Cortex of kidney (tissue), 1 donor: ENCODE measurements at regions not wholly inside any gene's neighbourhood (a gene's known extent, or its start where the extent isn't known, plus 50 kb on each side); places are given as distances from the start of the nearest gene placed in this dataset.
"Not testable (repeated sequence)": the region's sequence is repeated elsewhere in the genome, so short reads cannot be mapped to it uniquely, and the experiment has no call there.

ENCODE experiments used
- DNase-seq: peaks from one replicate; lab custom pipeline; 2025; lab: John Stamatoyannopoulos, UW

DNA sequence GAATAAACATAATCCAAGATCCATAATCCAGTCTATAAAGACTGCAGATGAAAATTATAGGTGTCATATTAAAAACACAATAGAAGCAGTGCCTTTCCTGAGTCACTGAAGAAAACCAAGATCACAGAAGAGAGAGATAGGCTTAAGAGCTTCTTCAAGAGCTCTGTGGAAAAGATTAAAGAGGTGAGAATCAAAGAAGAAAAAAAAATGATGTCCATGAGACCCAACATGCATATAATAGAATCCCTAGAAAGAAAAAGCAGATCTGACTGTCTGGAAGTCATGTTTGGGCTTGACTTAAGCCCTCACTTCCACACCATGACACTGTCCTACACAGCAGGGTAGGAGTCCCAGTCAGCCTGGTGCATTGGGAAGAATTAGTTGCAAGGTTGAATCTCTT is 205.6 kb upstream of the PROK2 start:
- DNase-seq: no peak

DNA sequence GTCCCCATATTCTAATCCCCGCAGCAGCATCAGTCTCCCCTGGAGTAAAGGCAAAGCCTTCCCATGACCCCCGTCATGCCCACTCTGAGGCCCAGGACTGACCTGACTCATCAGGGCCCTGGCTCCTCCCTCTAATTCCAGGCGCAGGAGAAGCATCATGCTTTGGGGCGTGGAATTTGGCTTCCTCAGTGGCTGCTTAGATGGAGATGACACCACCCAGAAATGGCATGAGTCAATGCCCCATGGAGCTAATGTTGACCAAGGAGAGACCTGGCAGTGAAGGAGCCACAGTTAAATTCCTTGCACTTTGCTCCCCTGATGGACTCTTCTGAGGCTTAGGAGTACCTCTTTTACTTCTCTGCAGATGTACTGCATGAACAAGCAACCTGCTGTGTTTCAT is 204.2 kb upstream of the PROK2 start:
- no peak for DNase-seq

DNA sequence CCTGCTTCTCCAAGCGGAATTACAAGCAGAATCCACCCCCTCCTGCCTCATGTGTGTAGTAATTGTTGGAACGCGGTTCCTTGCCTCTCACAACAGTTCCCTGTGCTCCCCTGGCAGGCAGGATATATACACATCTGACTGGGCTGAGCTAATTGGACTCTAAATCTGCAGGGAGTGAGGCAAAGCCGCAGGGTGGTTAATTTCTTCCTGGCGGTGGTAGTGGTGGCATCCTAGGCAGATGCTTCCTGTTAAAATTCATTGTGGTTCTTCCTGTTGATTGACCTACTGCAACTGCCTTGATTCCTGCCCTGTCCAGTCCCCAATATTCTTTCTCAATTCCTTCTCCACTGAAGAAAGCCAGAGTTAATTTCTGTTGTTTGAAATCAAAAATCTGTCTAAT is 202.9 kb upstream of the PROK2 start:
- no peak for DNase-seq

DNA sequence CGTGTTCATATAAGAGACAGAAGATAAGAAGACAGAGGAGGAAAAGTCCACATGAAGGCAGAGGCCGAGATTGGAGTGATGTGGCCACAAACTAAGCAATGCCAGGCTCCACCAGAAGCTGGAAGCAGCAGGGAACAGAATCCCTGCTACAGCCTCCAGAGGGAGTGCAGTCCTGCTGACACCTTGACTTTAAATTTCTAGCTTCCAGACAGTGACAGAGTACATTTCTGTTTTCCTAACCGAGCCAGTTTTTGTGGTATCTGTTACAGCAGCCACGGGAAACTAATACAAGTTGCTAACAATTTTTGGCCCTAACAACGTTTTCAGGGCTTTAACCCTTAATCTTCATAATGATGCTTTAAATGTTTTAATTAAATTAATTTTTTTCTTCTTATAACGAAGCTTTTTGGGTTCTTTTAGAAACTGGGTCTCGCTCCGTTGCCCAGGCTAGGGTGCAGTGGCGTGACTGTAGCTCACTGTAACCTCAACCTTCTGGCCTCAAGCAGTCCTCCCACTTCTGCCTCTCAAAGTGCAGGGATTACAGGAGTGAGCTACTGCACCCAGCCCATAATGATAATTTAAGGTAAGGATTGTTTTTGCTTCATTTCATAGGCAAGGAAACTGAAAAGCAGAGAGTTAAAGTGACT is 202.3 kb upstream of the PROK2 start:
- DNase-seq: no peak

DNA sequence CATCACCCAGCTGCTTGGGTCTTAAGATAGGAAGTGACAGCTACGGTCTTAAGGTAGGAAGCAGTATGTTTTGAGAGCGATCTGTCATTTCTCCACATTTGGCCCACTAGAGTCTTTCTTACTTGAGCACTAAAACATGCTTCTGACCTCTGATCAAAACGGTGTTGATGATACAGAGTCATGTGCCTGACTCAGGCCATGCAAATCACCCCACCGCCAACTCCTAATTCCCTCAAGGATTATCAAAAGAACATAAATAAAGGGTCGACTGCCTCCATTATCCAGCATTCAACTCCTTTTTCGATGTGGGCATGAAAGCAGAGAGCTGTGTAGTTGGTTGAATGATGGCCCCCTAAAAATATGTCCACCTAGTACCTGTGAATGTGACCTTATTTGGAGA is 201.7 kb upstream of the PROK2 start:
- DNase-seq: no peak

DNA sequence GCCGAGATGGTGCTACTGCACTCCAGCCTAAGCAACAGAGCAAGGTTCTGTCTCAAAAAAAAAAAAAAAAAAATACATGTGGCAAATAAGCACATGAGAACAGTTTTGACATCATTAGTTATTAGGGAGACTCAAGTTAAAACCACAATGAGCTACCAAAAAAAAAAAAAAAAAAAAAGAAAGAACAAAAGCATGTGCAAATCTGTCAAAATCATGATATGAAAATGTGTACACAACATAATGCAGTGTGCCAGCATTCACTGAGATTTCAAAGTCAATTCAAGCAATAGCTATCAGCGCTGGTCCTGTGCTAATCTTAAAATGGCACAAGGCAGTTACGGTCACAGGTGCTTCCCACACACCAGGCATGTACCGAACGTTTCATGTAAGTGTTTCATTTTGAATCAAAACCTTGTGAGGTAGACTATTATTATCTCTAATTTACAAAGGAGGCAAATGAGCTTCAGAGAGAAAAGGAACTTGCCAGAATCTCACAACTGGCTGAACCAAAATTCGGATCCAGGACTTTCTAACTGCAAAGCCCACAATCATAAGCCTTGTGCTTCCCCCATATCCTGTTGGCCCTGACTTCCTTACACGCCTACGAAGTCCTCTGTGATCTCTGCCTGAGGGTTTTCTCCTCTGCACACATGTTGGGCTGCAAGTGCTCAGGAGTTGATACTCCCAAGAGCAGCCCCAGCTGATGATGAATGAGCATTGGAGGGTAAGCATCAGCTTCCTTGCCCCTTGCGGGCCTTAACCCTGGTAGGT is 200.1 kb upstream of the PROK2 start:
- DNase-seq: no peak

DNA sequence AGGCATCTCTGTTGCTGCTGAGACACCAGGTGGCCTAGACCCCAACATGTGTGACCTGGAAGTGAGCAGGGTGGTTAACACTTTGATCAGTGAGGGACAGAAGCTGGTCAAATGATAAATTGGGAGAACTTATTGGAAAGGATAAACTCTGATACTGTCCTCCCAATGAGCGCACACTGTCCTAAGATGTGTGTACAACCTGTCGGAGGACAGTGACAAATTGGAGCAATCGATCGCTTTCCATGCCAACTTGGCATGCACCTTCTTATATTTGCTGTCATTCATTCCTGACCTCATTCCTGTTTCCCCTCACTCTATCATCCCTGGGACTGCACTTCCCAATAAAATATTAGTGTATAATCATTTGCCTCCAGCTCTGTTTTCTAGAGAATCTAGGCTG is 198.7 kb upstream of the PROK2 start:
- DNase-seq: no peak

DNA sequence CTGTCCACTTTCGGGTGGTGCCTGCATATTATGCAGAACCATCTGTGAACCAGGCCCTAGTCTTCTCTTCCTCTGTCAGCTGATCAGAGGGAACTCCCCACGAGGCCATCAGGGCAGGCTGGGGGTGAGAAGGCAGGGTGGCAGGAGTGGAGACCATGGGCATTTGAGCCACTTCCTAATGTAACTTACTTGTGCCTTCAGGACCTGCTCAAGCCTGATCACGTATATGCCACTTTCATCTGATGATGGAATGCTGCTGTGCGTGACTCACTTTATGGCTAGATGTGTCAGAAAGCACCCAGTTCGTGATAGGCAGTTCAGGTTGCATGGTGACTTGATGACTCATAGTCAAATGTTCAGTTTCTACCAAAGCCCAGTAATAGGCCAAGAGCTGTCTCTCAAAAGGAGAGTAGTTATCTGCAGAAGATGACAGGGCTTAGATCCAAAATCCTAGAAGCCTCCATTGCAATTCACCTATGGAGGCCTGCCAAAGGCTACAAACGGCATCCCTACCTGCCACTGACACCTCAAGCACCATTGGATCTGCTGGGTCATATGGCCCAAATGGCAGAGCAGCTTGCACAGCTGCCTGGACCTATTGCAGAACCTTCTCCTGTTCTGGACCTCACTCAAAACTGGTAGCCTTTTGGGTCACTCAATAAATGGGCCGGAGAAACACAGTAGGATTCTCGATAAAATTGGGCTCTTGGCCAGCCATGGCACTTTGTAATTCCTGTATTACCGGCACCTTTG is 197.7 kb upstream of the PROK2 start:
- not testable (repeated sequence) for DNase-seq

DNA sequence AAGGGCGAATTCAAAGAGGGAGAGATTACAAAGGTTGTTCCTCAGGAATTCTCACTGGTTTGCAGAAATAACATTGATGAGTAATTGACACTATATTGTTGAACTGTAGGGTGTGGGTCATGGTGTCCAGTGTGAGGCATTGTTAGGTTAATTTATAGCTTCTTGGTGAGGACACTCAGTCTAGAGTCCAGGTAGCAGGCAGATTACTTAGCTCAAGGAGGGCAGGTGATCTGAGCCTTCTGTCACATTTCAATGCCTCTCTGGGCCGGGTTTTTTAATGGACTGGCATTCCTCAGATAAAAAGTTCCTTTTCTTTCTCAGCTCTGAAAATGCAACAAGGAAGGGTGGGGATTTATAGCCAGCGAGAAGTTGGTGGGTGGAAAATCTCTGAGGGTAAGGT is 194.2 kb upstream of the PROK2 start:
- DNase-seq: no peak

DNA sequence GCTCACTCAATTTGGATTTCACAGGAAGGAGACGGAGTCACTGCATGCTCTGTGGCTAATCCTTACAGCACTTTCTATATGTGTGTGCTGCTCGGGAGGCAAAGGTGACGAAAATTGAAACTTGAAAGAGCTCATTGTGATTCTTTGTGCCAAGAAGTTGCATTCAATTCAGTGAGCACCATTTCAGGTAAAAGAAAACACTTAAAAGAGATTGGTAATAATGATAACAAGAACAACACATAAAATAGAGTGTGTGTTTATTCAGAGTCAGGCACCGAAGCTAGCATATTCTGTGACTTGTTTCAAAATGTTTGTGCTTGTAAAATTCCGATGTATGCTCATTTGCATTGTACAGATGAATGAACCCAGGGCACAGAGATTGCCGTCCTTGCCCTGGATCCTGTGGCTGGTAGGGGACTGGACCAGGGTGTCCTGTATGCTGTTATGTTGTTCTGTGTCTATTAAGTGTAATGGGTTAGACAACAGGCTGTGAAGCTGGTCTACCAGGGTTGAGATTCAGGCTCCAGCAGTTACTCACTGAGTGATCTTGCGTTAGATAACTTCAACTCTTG is 193.3 kb upstream of the PROK2 start:
- DNase-seq: no peak

DNA sequence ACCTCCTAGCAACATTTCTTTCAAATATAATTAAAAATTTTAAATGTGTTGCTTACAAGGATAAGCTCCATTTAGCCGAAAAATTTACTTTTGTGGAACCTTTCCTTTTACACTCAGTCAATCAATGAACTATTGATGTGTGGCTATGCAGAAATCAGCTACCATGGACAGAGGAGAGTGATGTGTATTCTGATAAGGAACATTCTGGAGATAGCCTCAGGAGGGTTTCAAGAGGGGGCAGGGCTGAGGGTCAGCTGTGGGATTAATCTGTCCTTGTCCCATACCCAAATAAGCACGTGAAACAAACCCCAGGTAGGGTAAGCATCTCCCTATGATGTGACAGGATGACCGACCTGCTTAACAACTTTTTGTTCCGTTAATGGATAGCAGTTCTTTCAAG is 192.6 kb upstream of the PROK2 start:
- no peak for DNase-seq

DNA sequence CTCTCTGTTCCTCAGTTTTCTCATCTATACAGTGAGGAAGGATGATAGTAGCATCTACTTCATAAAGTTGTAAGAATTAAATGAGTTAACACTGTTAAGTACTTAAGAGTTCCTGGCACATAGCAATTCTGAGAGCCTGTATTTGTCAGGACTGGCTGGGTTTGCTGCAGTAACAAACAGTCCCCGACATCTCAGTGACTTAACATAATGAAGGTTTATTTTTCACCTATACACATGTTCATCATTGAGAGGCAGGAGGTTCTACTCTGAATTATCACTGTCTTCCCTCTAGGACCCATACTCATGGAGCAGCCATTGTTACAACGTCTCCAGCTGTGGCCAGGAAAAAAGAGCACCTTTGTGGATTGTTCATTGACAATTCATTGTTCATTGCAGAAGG is 190.6 kb upstream of the PROK2 start:
- DNase-seq: no peak

DNA sequence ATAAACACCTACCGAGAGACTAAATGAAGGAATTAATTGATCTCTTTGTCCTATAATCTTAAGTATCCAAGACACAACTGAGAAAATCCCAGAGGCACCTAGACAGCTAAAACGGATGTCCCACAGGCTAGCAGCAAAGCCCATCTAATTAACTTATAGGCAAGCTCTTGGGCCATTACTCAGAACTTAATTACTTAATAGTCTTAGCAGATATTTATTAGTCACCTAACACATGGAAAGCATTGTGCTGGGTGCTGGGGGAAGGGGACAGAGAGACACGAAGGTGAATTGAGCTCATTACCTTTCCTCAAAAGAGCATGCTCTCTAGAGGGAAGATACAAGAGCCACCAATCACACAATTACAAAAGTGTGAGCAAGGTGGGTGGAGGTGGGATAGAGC is 189.8 kb upstream of the PROK2 start:
- DNase-seq: no peak

DNA sequence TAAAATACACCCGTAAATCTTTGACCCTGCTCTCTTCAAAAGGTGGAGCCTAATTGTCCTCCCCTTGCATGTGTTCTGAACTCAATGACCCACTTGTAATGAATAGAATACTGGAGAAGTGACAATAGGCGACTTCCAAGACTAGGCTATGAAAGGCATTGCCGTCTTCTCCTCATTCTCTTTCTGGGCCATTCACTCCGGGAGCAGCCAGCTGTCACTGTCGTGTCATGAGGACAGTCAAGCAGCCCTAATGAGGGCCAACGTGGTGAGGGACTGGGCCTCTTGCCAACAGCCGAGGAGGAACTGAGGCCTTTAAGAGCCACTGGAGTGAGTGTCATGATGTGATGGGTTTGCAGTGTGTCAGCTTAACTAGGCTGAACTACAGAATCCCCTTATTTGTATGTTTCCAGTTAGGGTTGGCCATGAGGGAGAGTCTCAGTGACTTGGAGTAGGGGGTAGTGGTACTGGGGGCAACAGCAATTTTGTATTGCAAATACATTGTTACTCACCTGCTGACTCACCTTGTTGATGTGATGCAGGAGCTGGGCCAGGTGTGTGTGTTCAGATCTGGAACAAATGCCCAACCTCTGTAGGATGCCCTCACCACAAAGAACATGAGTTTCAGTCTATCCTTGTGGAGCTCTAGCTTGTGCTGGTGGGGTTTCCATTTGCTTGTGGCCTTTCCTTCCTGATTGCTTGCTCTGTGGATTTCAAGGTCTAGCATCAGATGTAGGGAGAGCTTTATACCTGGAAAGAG is 188.5 kb upstream of the PROK2 start:
- DNase-seq: no peak

DNA sequence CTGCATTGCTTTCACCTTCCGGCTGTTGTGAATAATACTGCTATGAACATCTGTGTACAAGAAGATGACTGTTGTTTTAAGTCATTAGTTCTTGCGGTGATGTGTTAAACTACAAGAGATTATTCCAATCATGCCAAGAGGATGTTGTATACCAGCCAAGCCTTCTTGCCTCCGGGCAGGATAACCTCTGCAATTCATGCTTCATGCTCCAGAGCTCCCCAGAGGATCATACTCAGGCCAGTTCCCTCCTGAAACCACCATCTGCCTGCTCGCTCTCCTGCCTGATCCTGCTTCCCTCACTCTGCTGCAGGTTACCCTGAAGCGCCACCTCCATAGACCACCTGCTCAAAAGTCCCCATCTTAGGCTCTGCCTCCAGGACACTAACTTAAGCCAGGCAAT is 187.1 kb upstream of the PROK2 start:
- no peak for DNase-seq

DNA sequence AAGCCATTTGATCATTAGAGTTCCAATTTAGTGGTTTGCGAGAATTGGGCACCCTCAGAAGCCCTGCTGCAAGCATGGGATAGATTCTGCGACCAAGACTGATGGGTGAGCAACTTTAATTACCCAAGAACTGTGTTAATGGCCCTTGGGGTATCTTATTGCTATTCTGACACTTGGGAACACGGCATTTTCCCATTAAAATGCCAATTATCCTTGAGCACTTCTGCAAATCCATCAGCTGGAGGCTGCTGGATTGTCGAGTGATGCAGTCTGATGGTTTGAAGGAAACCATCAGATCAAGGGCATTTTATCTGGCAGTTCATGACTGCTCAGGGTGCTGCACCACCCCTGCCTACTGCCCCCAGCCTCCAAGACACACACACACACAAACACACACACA is 183.6 kb upstream of the PROK2 start:
- DNase-seq: no peak

DNA sequence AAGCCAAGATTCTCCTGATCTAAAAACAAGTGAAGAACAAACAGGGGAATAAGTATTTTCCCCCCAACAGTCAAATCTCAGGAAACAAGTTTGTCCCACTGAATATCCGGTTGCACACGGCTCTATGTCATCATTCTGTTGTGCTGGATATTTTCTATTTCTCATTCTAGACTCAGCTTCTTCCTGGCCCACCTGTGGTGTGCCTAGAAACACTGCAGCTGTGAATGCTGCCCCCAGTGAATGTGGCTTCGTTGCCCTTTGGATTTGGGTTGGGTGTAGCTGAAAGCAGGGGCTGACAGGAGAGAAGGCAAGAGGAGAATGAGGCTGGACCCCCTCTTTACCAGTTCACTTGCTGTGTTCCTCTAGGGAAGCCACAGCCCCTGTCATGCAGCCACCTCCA is 181.2 kb upstream of the PROK2 start:
- DNase-seq: no peak

DNA sequence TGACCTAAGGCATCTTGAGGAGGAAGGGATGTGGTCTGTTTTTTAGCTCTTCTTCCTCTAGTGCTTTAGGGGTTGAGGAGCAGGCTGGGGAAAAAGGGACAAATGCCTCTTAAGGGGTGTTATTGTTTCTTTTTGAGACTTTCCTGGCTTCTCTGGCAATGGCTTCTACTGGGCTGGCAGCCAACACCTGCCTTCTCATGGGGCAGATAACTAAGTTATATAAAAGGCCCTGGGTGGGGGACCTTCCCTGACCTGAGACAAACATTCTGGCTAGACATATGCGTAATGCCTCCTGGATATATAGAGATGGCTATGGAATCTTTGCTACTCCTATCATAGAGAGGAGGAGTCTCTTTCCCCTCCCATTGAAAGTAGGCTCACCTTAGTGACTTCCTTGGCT is 179.2 kb upstream of the PROK2 start:
- no peak for DNase-seq

DNA sequence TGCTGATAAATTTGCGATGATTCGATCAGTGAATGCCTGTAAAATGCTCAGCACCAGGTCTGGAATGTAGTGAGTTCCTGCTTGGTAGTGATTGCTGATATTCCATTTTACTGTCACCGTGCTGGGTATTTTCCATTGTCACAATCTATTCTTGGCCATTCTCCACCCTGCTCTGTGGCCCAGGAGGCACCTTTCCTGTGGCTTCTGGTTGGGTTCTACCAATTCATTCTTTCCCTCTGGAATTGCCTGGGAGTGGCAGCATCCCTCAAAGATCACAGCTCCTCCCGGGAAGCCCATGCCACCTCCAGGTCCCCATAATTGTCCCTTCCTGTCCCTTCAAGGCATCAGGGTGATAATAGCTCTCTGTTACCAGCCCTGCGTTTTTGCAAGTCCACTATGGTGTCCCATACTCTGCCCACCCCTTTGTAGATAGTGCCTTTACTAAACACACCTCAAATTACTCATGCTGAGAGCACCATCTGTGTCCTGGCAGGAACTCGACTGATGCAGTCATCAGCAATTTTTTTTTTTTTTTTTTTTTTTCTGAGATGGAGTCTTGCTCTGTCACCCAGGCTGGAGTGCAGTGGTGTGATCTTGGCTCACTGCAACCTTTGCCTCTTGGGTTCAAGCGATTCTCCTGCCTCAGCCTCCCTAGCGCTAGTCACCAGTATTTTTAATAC is 177.8 kb upstream of the PROK2 start:
- DNase-seq: no peak

DNA sequence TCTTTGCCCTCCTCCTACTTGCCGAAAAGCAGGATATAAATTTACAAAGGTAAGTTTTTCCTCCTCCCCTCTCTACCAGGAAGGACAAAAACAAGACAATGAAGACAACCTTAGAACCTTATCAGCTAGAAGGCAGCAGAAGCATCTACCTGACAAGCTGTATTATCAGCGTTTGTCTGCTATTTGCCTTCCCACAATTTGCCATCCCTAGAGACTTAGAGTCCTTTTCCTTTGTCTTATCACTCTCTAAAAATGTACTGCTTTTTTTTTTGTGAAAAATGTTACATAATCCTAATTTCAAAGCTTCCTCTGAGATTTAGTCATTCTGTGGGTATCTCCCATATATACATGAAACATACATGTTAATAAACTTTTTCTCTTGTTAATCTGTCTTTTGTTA is 176.9 kb upstream of the PROK2 start:
- no peak for DNase-seq

DNA sequence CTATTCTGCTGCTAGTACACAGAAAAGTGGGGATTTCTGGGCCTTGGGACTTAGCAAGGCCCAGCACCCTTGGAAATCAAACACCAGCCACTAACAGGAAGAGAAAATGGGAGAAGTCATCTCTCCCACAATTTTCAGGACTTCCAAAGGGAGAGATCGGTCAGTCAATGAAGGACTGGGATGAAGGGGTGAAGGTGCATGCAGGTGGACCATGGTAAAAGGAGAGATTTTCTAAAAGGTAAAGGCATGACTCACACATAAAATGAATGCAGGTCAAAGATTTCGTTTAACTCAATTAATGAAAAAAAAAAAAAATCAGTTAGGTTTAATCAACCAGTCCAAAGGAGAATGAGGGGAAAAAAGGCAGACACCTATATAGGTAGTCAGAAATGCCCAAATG is 176.4 kb upstream of the PROK2 start:
- no peak for DNase-seq

DNA sequence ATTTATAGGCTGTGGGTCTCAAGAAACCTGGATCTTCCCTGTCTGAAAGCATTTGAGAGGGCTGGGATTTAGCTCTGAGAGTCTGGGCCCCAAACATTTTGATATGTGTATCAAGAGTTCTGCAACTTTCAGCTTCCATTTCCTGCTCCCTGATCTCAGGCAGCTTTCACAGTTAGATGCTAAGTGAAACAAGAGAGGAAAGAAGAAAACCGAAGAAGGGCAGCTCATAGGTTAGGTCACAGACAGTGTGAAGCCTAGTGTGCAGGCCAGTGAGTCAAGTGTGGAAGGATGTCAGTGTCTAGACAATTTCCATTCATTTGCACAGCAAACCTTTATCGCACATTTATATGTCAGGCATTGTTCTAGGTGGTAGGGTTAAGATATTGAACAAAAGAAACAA is 173.6 kb upstream of the PROK2 start:
- no peak for DNase-seq
